Naive thymus-derived CD8-positive, alpha-beta T cell (primary cell): ENCODE measurements at regions not wholly inside any gene's neighbourhood (a gene's known extent, or its start where the extent isn't known, plus 50 kb on each side); places are given as distances from the start of the nearest gene placed in this dataset.

Source experiments
- ATAC-seq, 2 donors: fragments of 150-1000 bp; cut with Tn5 transposase in 1 of 2; sonication (Bioruptor Pico), chemical (Tn5 transposase) in 1 of 2; 1 replicate in 1 of 2; 2 replicates in 1 of 2; pipeline ENCODE4 v1.10.0; 2021; ENCODE audit warnings: mild to moderate bottlenecking in 2 of 2, moderate library complexity in 2 of 2
- POLR2A ChIA-PET: fragments of 350-600 bp; sonication (Branson Sonifier 250); formaldehyde crosslinking; loops from one replicate; lab custom pipeline; 2021; ENCODE audit warnings: antibody characterized with exemption; lab: Charles Lee
- DNase-seq, 10 donors: peaks; one replicate each; pipeline versions ENCODE4 v3.0.0 to v3.0.0-alpha.2; 2020 to 2022
- H3K27ac Mint-ChIP-seq, 10 donors: one replicate each; pipeline ENCODE4 v1.8.0; 2020 to 2022; ENCODE audit warnings: mild to moderate bottlenecking in 10 of 10, mixed read lengths in 10 of 10, moderate library complexity in 4 of 10, inconsistent platforms in 1 of 10
- H3K27me3 Mint-ChIP-seq, 5 donors: one replicate each; pipeline ENCODE4 v1.8.0; 2021 to 2022; ENCODE audit warnings: mixed read lengths in 5 of 5
- H3K36me3 Mint-ChIP-seq, 3 donors: one replicate each; pipeline ENCODE4 v1.8.0; 2020 to 2022; ENCODE audit warnings: mixed read lengths in 3 of 3, mild to moderate bottlenecking in 2 of 3, inconsistent platforms in 1 of 3
- H3K4me1 Mint-ChIP-seq, 4 donors: one replicate each; pipeline ENCODE4 v1.8.0; 2021 to 2022; ENCODE audit warnings: mixed read lengths in 4 of 4
- H3K4me3 Mint-ChIP-seq, 10 donors: one replicate each; pipeline ENCODE4 v1.8.0; 2020 to 2022; ENCODE audit warnings: mild to moderate bottlenecking in 10 of 10, mixed read lengths in 10 of 10, moderate library complexity in 6 of 10, inconsistent platforms in 1 of 10
- H3K9me3 Mint-ChIP-seq, 9 donors: one replicate each; pipeline ENCODE4 v1.8.0; 2020 to 2022; ENCODE audit warnings: mixed read lengths in 9 of 9, mild to moderate bottlenecking in 3 of 9, inconsistent platforms in 1 of 9, moderate library complexity in 1 of 9

DNA sequence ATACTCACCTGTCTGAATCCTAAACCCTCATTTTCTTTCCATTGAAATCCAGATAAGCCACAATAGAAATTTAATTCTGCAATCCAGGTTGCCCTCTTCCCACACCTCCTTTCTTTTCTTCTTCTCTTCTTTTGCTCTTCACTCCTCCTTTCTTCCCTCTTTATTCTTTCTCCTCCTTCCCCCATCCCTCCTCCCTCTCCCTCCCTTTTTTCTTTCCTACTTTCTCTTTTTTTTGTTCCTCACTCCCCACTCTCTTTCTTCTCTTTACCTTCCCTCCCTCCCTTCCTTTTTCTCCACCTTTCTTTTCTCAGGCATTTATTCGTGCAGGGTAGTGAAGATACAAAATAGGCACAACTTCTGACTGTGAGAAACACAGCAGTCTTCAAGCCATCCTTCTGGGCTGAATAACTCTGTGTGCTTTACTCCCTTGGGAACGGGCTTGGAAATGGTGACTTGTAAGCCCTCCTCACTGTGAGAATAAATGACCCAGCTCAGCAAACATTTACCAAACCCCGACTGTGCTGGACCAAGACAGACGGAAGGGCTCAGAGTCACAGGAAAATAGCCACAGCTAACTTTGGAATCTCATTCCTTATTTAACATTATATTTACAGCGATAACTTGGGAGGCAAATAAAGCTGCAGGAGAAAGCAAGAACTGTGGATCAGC lies 140.8 kb downstream of the HAPSTR1 start:
- Mint-ChIP-seq H3K36me3 (no peaks in the 10 kb centered on the region), H3K27me3 (peaks cover 8 to 16% (median 13%) of the 10 kb centered on the region in 5 donors), H3K9me3 (peaks cover 0 to 4% (median 0%) of the 10 kb centered on the region in 9 donors), H3K27ac (no peak overlapping the region), H3K4me3 (no peak overlapping the region), H3K4me1 (no peaks in the 10 kb centered on the region)
- POLR2A ChIA-PET: no interaction called here
- no peak for DNase-seq
- ATAC-seq: no peak

DNA sequence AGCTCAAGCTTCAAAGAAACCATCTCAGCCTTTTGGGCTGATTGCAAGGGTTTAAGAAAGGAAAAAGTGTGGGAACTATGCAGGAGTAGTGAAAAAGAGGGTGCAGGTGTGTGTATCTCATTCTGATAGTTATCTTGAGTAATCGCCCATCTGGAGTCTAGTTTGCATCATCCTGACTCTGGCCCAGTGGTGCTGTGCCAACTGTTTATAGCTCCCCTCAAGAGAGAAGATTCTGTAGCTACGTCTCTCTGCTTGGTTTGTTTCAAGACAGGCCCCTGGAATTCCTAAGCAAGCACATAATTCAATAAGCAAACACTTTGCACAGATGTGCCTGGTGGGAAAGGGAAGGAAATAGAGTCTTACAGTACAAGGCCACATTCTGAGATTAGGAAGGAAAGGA lies 144.4 kb downstream of the HAPSTR1 start:
- no peak for DNase-seq
- Mint-ChIP-seq H3K9me3 (peaks cover 0 to 17% (median 5%) of the 10 kb centered on the region in 9 donors), H3K36me3 (no peaks in the 10 kb centered on the region), H3K27me3 (peaks cover 0 to 9% (median 2%) of the 10 kb centered on the region in 5 donors), H3K4me1 (no peaks in the 10 kb centered on the region), H3K27ac (no peak overlapping the region), H3K4me3 (no peak overlapping the region)
- POLR2A ChIA-PET: no interaction called here
- no peak for ATAC-seq

DNA sequence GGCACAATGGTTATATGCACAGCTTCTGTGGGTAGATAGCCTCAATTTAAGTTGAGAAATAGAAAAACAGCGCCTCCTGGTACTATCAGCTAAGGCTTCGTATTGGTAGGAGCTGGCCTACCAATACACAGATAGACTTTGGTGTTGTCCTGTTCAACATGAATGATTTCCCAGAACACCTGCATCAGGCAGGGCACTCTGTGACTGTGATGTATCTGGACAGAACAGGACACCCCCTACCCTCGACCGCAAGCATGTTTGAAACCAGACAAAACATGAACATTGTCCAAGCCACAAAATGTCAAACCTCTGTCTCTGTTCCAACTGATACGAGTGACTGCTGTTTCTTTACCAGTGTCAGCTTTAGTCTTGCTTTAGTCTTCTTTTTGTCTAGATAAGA lies 144.9 kb downstream of the HAPSTR1 start:
- Mint-ChIP-seq H3K4me3 (no peak overlapping the region), H3K27ac (no peak overlapping the region), H3K27me3 (peaks cover 0 to 6% (median under 1%) of the 10 kb centered on the region in 5 donors), H3K4me1 (no peaks in the 10 kb centered on the region), H3K36me3 (no peaks in the 10 kb centered on the region), H3K9me3 (peaks cover 0 to 17% (median 5%) of the 10 kb centered on the region in 9 donors)
- DNase-seq (no peak), ATAC-seq (no peak)
- POLR2A ChIA-PET: no interaction called here

DNA sequence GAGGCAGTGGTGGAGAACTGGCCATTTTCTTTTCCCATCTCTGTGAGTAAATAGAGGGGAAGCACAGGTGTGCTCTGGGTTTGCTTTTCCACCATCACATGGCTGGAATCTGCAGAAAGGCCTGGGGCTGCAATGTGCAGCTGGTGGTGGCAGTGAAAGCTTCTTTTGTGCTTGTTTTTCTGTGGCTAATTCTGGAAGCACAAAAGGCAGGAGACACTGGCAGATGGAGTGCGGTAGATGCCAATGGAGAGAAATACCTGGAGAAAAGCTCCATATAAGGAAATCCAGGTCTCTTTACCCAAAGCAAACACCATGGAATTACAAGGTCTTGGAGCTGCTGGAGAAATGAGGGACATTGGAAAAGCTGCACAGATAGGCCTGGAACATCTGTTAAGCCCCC lies 146.9 kb downstream of the HAPSTR1 start:
- no peak overlapping the region for H3K4me3 Mint-ChIP-seq
- POLR2A ChIA-PET: no interaction called here
- no peaks in the 10 kb centered on the region for H3K4me1 Mint-ChIP-seq
- DNase-seq: no peak
- H3K27ac Mint-ChIP-seq: no peak overlapping the region
- H3K27me3 Mint-ChIP-seq: peaks cover 0 to 5% (median 3%) of the 10 kb centered on the region in 5 donors
- peaks cover 0 to 17% (median 5%) of the 10 kb centered on the region in 9 donors for H3K9me3 Mint-ChIP-seq
- ATAC-seq: no peak
- H3K36me3 Mint-ChIP-seq: no peaks in the 10 kb centered on the region

GRCh38 chr16:9241177-9241576 lies 149.7 kb downstream of the HAPSTR1 start:
- H3K27ac Mint-ChIP-seq: no peak overlapping the region
- DNase-seq: no peak
- no peak for ATAC-seq
- H3K9me3 Mint-ChIP-seq: peaks cover 0 to 17% (median 5%) of the 10 kb centered on the region in 9 donors
- H3K27me3 Mint-ChIP-seq: peaks cover 0 to 4% (median 3%) of the 10 kb centered on the region in 5 donors
- POLR2A ChIA-PET: no interaction called here
- no peaks in the 10 kb centered on the region for H3K4me1 Mint-ChIP-seq
- H3K36me3 Mint-ChIP-seq: no peaks in the 10 kb centered on the region
- H3K4me3 Mint-ChIP-seq: no peak overlapping the region

DNA sequence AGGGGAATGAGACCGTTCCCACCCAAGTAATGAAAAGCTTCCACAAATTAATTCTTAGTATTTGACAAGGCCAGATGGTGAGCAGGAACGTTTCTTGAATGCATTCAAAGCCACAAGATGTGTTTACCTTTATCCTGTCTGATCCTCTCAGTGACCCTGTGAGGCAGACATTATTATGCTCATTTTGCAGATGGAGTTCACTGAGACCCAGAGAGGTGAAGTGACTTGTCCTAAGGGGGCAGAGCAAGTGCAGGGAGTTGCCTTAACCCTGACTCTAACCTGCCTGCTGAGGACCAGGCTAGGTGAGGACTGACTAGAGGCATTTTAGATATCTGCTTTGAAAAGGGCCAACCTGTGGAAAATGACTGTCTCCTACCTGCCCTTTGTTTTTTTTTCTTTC lies 156.7 kb downstream of the HAPSTR1 start:
- DNase-seq (no peak), ATAC-seq (no peak)
- Mint-ChIP-seq H3K27ac (no peak overlapping the region), H3K36me3 (no peaks in the 10 kb centered on the region), H3K4me1 (no peaks in the 10 kb centered on the region), H3K27me3 (peaks cover 8 to 24% (median 9%) of the 10 kb centered on the region in 5 donors), H3K4me3 (no peak overlapping the region), H3K9me3 (peaks cover 0 to 2% (median 0%) of the 10 kb centered on the region in 9 donors)
- POLR2A ChIA-PET: no interaction called here

DNA sequence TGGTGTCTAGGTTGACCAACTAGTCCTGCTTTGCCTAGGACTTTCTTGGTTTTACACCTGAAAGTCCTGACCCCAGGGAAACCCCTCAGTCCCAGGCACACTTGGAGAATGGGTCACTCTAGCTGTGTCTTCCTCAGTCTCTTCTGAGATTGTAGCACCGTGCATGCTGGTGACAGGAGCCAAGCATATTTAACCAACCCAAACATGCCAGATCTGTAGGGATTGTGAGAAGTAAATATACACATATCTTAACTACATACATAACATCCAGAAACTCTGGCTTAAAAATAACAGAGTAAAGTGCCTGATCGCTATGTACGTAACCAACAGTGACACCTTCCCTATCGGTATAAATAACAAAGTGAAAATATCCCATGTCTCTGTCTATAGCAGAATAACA lies 158.1 kb downstream of the HAPSTR1 start:
- no peak overlapping the region for H3K27ac Mint-ChIP-seq
- H3K9me3 Mint-ChIP-seq: peaks cover 0 to 9% (median 0%) of the 10 kb centered on the region in 9 donors
- H3K36me3 Mint-ChIP-seq: no peaks in the 10 kb centered on the region
- H3K27me3 Mint-ChIP-seq: peaks cover 11 to 38% (median 21%) of the 10 kb centered on the region in 5 donors
- no peak for ATAC-seq
- POLR2A ChIA-PET: no interaction called here
- no peaks in the 10 kb centered on the region for H3K4me1 Mint-ChIP-seq
- DNase-seq: no peak
- no peak overlapping the region for H3K4me3 Mint-ChIP-seq

- POLR2A ChIA-PET: no interaction called here
- no peak overlapping the region for H3K27ac Mint-ChIP-seq
- H3K4me1 Mint-ChIP-seq: no peaks in the 10 kb centered on the region
- DNase-seq (no peak), ATAC-seq (no peak)
- peaks cover 0 to 13% (median 0%) of the 10 kb centered on the region in 9 donors for H3K9me3 Mint-ChIP-seq
- no peak overlapping the region for H3K4me3 Mint-ChIP-seq
- H3K36me3 Mint-ChIP-seq: no peaks in the 10 kb centered on the region
- H3K27me3 Mint-ChIP-seq: peaks cover 17 to 53% (median 26%) of the 10 kb centered on the region in 5 donors
Observed at GRCh38 chr16:9251026-9251425, 159.6 kb downstream of the HAPSTR1 start.

GRCh38 chr16:9254863-9255262 lies 163.4 kb downstream of the HAPSTR1 start:
- peaks cover 34 to 74% (median 37%) of the 10 kb centered on the region in 5 donors for H3K27me3 Mint-ChIP-seq
- H3K27ac Mint-ChIP-seq: no peak overlapping the region

GRCh38 chr16:9256196-9256595 lies 164.8 kb downstream of the HAPSTR1 start:
- DNase-seq (no peak), ATAC-seq (no peak)
- H3K9me3 Mint-ChIP-seq: peaks cover 0 to 14% (median 0%) of the 10 kb centered on the region in 9 donors
- peaks cover 34 to 70% (median 40%) of the 10 kb centered on the region in 5 donors for H3K27me3 Mint-ChIP-seq
- H3K4me1 Mint-ChIP-seq: no peaks in the 10 kb centered on the region
- POLR2A ChIA-PET: no interaction called here
- H3K36me3 Mint-ChIP-seq: no peaks in the 10 kb centered on the region
- H3K27ac Mint-ChIP-seq: peak overlapping the region in 1 of 10 donors; percentile 4
- H3K4me3 Mint-ChIP-seq: no peak overlapping the region

More at GRCh38 chr16:9254863-9255262, 163.4 kb downstream of the HAPSTR1 start:
- ATAC-seq (no peak), DNase-seq (no peak)
- H3K9me3 Mint-ChIP-seq: peaks cover 0 to 14% (median 0%) of the 10 kb centered on the region in 9 donors
- POLR2A ChIA-PET: no interaction called here
- H3K4me1 Mint-ChIP-seq: no peaks in the 10 kb centered on the region
- H3K36me3 Mint-ChIP-seq: no peaks in the 10 kb centered on the region
- H3K4me3 Mint-ChIP-seq: no peak overlapping the region

GRCh38 chr16:9257843-9258242 lies 166.4 kb downstream of the HAPSTR1 start:
- Mint-ChIP-seq H3K36me3 (no peaks in the 10 kb centered on the region), H3K27ac (no peak overlapping the region), H3K9me3 (peaks cover 0 to 14% (median 0%) of the 10 kb centered on the region in 9 donors), H3K4me3 (no peak overlapping the region), H3K27me3 (peaks cover 26 to 54% (median 31%) of the 10 kb centered on the region in 5 donors), H3K4me1 (no peaks in the 10 kb centered on the region)
- ATAC-seq (no peak), DNase-seq (no peak)
- POLR2A ChIA-PET: no interaction called here

GRCh38 chr16:9258423-9259051 lies 167.1 kb downstream of the HAPSTR1 start:
- H3K36me3 Mint-ChIP-seq: no peaks in the 10 kb centered on the region
- POLR2A ChIA-PET: no interaction called here
- no peak overlapping the region for H3K4me3 Mint-ChIP-seq
- DNase-seq: no peak
- no peak overlapping the region for H3K27ac Mint-ChIP-seq
- H3K27me3 Mint-ChIP-seq: peaks cover 23 to 47% (median 31%) of the 10 kb centered on the region in 5 donors
- H3K4me1 Mint-ChIP-seq: no peaks in the 10 kb centered on the region
- no peak for ATAC-seq
- peaks cover 0 to 14% (median 0%) of the 10 kb centered on the region in 9 donors for H3K9me3 Mint-ChIP-seq

DNA sequence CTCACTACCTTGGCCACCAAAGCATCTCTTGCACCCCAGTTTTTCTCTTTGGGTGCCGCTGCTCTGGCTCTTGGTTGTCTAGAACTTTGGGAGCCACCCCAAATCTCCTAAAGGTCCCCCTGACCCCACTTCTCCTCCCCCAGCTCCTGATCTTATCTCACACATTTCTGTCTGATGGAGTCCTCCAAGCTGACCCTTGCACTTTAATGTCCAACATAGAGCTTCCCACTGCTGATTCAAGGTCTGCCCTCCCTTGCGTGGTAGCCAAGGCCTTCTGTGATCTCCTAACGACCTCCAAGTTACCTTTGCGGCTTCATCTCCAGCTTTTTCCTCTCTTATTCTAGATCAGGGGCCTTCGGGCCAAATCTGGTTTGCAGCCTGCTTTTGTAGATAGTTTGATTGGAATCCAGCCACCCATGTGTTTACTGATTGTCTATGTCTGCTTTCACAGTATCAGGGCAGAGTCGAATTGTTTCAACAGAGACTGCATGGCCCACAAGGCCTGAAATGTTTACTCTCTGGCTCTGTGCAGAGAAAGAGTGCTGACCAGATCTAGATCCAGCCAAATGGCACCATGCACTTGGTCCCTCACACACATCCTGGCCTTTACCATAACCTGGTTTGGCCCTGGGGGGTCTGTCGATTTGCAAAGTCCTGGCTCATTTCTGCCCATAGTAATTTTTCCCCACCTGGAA lies 168.6 kb downstream of the HAPSTR1 start:
- no peaks in the 10 kb centered on the region for H3K36me3 Mint-ChIP-seq
- ATAC-seq: no peak
- H3K9me3 Mint-ChIP-seq: peaks cover 0 to 3% (median 0%) of the 10 kb centered on the region in 9 donors
- DNase-seq: no peak
- peak overlapping the region in 1 of 10 donors; percentile 32 for H3K27ac Mint-ChIP-seq
- H3K4me1 Mint-ChIP-seq: no peaks in the 10 kb centered on the region
- POLR2A ChIA-PET: no interaction called here
- H3K27me3 Mint-ChIP-seq: peaks cover 19 to 31% (median 21%) of the 10 kb centered on the region in 5 donors
- no peak overlapping the region for H3K4me3 Mint-ChIP-seq
